ENCODE measurements at regions not wholly inside any gene's neighbourhood (a gene's known extent, or its start where the extent isn't known, plus 50 kb on each side); places are given as distances from the start of the nearest gene placed in this dataset.

DNA sequence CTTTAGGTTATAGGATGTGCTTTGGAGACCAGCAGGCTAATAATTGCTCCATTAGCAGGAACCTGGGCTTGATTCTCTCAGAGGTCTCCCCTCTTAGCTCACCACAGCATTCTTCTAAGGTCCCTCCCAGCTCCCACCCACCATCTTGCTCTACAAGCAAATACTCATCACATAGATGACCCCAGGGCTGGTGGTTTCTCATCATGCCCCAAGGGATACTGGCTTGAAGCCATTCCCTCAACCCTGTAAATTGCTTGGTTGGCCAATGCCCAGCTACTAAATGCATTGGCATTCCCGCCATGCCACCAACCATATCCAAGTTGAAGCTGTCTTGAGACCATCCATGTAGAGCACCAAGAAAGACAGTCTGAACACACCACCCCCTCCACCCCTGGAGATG lies 130.2 kb upstream of the NCAM1 start:
- no peaks in the 10 kb centered on the region for H3K36me3 Mint-ChIP-seq (ENCODE audit: low read depth)
- DNase-seq: no peak
- H3K4me1 Mint-ChIP-seq: peaks cover 42% of the 10 kb centered on the region
- H3K4me3 Mint-ChIP-seq: no peak overlapping the region
- TF ChIP-seq, protein P1, sequence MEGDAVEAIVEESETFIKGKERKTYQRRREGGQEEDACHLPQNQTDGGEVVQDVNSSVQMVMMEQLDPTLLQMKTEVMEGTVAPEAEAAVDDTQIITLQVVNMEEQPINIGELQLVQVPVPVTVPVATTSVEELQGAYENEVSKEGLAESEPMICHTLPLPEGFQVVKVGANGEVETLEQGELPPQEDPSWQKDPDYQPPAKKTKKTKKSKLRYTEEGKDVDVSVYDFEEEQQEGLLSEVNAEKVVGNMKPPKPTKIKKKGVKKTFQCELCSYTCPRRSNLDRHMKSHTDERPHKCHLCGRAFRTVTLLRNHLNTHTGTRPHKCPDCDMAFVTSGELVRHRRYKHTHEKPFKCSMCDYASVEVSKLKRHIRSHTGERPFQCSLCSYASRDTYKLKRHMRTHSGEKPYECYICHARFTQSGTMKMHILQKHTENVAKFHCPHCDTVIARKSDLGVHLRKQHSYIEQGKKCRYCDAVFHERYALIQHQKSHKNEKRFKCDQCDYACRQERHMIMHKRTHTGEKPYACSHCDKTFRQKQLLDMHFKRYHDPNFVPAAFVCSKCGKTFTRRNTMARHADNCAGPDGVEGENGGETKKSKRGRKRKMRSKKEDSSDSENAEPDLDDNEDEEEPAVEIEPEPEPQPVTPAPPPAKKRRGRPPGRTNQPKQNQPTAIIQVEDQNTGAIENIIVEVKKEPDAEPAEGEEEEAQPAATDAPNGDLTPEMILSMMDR (IDR thresholded peaks at IDR 0.05): no peak
- peaks cover 11% of the 10 kb centered on the region for H3K9me3 Mint-ChIP-seq
- H3K27me3 Mint-ChIP-seq (ENCODE audit: low read depth, poor library complexity): peaks cover 10% of the 10 kb centered on the region
- H3K27ac Mint-ChIP-seq: no peak overlapping the region

DNA sequence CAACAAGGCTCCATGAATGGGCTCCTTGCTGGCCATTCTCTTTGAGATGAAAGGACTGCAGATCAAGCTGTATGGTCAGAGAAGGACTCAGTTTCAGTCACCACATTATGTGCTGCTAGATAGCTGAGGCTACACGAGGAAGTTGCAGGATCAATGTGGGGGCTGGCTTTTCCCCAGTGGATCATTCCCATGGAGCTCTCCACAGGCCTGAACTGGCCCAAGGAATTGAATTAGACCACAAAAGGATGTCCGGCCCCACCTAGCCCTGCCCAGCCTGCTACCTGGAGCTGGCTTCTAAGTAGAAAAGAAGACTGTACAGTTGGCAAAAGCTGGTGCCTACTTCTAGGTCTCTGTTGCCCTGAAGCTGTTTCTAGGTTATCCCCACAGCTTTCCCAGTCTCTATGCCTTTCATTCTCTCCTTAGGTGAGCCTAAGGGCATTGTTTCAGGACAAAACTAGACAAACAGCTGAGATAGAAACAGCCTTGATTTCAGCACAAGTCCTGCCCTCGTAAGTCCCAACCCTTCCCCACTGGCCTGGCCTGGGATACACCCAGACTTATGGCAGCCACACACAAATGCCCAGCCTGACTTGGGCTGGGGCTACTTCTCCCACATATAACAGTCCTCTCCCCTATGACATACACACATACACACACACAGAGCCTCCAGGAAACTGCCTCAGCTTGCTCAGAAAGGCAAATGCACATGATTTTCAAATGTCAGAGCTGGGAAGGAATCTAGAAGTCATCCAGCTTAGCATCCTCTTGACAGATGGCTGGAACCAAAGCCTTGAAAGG lies 129.1 kb upstream of the NCAM1 start:
- Mint-ChIP-seq H3K27me3 (ENCODE audit: low read depth, poor library complexity) (peaks cover 10% of the 10 kb centered on the region), H3K4me3 (no peak overlapping the region), H3K27ac (no peak overlapping the region), H3K9me3 (peaks cover 6% of the 10 kb centered on the region), H3K4me1 (peaks cover 49% of the 10 kb centered on the region), H3K36me3 (ENCODE audit: low read depth) (no peaks in the 10 kb centered on the region)
- no peak for DNase-seq
- TF ChIP-seq, protein P1 (IDR thresholded peaks at IDR 0.05): no peak

DNA sequence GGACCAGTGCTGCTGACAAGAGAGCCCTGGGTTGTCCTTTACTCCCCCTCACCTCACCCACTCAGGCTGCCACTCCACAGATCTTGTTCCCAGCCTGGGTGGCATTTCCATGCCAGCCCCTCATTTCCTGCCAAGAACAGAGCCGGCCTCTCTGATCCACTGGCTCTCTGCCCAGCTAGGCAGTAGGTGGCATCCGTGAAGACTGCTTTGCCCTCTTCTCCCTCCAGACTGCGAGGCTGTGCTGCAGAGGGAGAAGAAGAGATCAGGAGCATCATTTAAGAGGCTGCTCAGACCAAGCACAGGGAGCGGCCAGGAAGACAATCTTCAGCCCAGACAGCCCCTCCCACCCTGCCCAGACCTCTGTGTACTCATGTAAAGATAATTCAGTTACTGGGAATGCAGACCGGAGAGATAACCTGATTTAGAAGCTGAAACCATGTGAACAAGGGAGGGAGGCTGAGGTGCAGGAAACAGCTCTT lies 126.9 kb upstream of the NCAM1 start:
- no peak for DNase-seq
- Mint-ChIP-seq H3K9me3 (no peaks in the 10 kb centered on the region), H3K4me1 (peaks cover 48% of the 10 kb centered on the region), H3K27me3 (ENCODE audit: low read depth, poor library complexity) (peaks cover 6% of the 10 kb centered on the region), H3K36me3 (ENCODE audit: low read depth) (no peaks in the 10 kb centered on the region), H3K27ac (no peak overlapping the region), H3K4me3 (peak overlapping the region; percentile 11)
- TF ChIP-seq, protein P1 (IDR thresholded peaks at IDR 0.05): no peak

DNA sequence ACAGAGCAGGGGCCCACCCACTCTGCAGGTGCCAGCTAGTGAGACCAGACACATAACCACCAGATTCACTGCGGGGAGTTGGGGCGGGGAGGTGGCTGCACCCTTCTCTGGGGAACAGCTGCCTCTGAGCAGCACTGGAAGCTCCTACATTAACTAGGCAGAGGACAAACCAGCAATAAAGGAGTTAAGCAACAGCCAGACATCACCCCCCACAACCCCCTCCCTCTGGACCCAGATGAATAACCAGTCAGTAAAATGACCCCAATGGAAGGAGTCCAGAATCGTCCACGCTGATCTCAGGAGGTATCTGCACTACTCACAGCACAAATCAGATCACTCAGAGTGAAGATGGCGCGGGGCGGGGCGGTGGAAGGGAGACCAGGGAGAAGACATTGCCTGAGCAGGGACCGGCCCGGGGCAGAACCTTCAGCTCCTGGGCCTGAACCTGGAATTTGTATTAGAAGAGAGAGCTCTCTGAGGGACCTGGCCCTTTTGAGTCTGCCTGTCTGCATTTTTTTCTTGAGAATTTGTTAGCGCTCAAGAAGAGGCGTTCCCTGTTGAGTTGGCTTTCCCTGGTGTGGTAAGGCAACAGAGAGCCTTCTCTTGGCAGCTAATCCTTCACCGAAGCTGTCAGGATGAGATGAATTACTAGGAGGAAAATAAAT lies 125.5 kb upstream of the NCAM1 start:
- H3K36me3 Mint-ChIP-seq (ENCODE audit: low read depth): no peaks in the 10 kb centered on the region
- H3K27me3 Mint-ChIP-seq (ENCODE audit: low read depth, poor library complexity): peaks cover 3% of the 10 kb centered on the region
- H3K4me3 Mint-ChIP-seq: peak overlapping the region; percentile 44
- TF ChIP-seq, protein P1 (IDR thresholded peaks at IDR 0.05): no peak
- DNase-seq: peak; percentile 13
- peak overlapping the region; percentile 96 for H3K27ac Mint-ChIP-seq
- peaks cover 48% of the 10 kb centered on the region for H3K4me1 Mint-ChIP-seq
- H3K9me3 Mint-ChIP-seq: no peaks in the 10 kb centered on the region

DNA sequence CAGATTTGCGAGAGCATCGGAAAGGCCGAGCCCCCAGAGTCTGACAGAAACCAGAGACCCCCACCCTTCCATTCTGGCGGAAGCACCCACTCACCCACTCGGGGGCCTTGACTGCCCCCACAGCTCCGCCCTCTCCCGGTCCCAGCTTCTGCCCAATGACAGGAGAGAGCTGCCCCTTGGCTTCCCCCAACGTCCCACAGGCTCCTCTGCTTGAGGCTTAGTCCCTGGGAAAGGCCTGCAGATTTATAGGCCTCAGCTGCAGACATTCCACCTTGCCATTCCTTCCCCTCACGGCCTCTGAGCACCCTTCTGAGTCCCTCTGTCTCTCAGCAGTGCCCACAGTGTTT lies 125.0 kb upstream of the NCAM1 start:
- Mint-ChIP-seq H3K4me1 (peaks cover 48% of the 10 kb centered on the region), H3K4me3 (peak overlapping the region; percentile 3)

More for the DNA sequence above, 125.0 kb upstream of the NCAM1 start:
- Mint-ChIP-seq H3K27ac (peak overlapping the region; percentile 96), H3K27me3 (ENCODE audit: low read depth, poor library complexity) (peaks cover 6% of the 10 kb centered on the region), H3K36me3 (ENCODE audit: low read depth) (no peaks in the 10 kb centered on the region), H3K9me3 (no peaks in the 10 kb centered on the region)
- TF ChIP-seq, protein P1 (IDR thresholded peaks at IDR 0.05): no peak
- DNase-seq: peak; percentile 41

Data from nephron progenitor cell (in vitro differentiated cells).